CD4-positive, alpha-beta T cell (primary cell): ENCODE measurements at regions not wholly inside any gene's neighbourhood (a gene's known extent, or its start where the extent isn't known, plus 50 kb on each side); places are given as distances from the start of the nearest gene placed in this dataset.
A peak's percentile ranks its signal among the peaks of the same experiment; 100 is the strongest.

Experiments used
- ATAC-seq: fragments of 200-7000 bp; cut with Tn5 transposase; one replicate; pipeline ENCODE4 v1.10.0; 2022; ENCODE audit warnings: mild to moderate bottlenecking; ENCODE audit not compliant: poor library complexity
- CTCF ChIA-PET: fragments of 350-600 bp; sonication (Branson Sonifier 250); formaldehyde crosslinking; loops from one replicate; lab custom pipeline; 2021; ENCODE audit warnings: antibody characterized with exemption, inconsistent platforms; lab: Charles Lee
- POLR2A ChIA-PET: fragments of 350-600 bp; sonication (Branson Sonifier 250); formaldehyde crosslinking; loops from one replicate; lab custom pipeline; 2021; ENCODE audit warnings: antibody characterized with exemption, inconsistent platforms; lab: Charles Lee
- DNase-seq, 14 experiments: peaks; one replicate each; pipeline ENCODE4 v3.0.0-alpha.2; 2013 to 2020; ENCODE audit warnings: mixed read lengths in 2 of 14
- H3K27ac ChIP-seq, 2 donors: one replicate each; pipeline versions ENCODE4 v1.5.1 to v1.7.0; 2013; ENCODE audit warnings: low read length in 2 of 2, low read depth in 1 of 2, mild to moderate bottlenecking in 1 of 2
- H3K27me3 ChIP-seq, 2 experiments: 1 replicate in 1 of 2; 2 replicates in 1 of 2; pipeline versions ENCODE4 v1.6.1 to v1.7.0; 2013; ENCODE audit warnings: low read length in 2 of 2, control low read depth in 1 of 2, mild to moderate bottlenecking in 1 of 2, moderate library complexity in 1 of 2; ENCODE audit not compliant: insufficient read depth in 2 of 2, control insufficient read depth in 1 of 2
- H3K36me3 ChIP-seq: one replicate; pipeline ENCODE4 v1.6.1; 2013; ENCODE audit warnings: low read length, control low read depth; ENCODE audit not compliant: insufficient read depth
- H3K4me1 ChIP-seq: one replicate; pipeline ENCODE4 v1.6.1; 2013; ENCODE audit warnings: low read length, control low read depth; ENCODE audit not compliant: insufficient read depth
- H3K4me3 ChIP-seq: one replicate; pipeline ENCODE4 v1.5.1; 2013; ENCODE audit warnings: mild to moderate bottlenecking, low read length, moderate library complexity
- H3K9me3 ChIP-seq, 2 experiments: 1 replicate in 1 of 2; 2 replicates in 1 of 2; pipeline versions ENCODE4 v1.6.1 to v1.7.0; 2013; ENCODE audit warnings: low read length in 2 of 2, mild to moderate bottlenecking in 2 of 2, control low read depth in 1 of 2, moderate library complexity in 1 of 2; ENCODE audit not compliant: control insufficient read depth in 1 of 2, insufficient read depth in 1 of 2
- H3K27ac Mint-ChIP-seq: one replicate; pipeline ENCODE4 v1.8.0; 2020; ENCODE audit warnings: mixed read lengths
- H3K27me3 Mint-ChIP-seq: one replicate; pipeline ENCODE4 v1.8.0; 2021; ENCODE audit warnings: mixed read lengths
- H3K36me3 Mint-ChIP-seq: one replicate; pipeline ENCODE4 v1.8.0; 2021; ENCODE audit warnings: low read depth, mixed read lengths
- H3K4me1 Mint-ChIP-seq: one replicate; pipeline ENCODE4 v1.8.0; 2021; ENCODE audit warnings: low read depth, mixed read lengths
- H3K4me3 Mint-ChIP-seq: one replicate; pipeline ENCODE4 v1.8.0; 2020; ENCODE audit warnings: mild to moderate bottlenecking, mixed read lengths
- H3K9me3 Mint-ChIP-seq: one replicate; pipeline ENCODE4 v1.8.0; 2020; ENCODE audit warnings: mixed read lengths
- CTCF ChIP-seq: fragments of 200-600 bp; IDR thresholded peaks from one replicate; pipeline ENCODE4 v1.8.0; 2022; ENCODE audit warnings: antibody characterized with exemption, mild to moderate bottlenecking
- intact Hi-C, 2 experiments: fragments of 100-400 bp; cut with DNase I in 1 of 2; cut with micrococcal nuclease in 1 of 2; formaldehyde crosslinking; loops; one replicate each; pipeline versions ENCODE4 v1.15.1 to v1.9.0; 2023 to 2025; cut with DNase I, micrococcal nuclease

GRCh38 chr6:81812401-81812800 lies 59.9 kb upstream of the TENT5A start:
- no peaks in the 10 kb centered on the region for H3K4me1 ChIP-seq

GRCh38 chr6:81808851-81809570 lies 56.5 kb upstream of the TENT5A start:
- ATAC-seq = no peak
- Mint-ChIP-seq H3K9me3 (no peaks in the 10 kb centered on the region), H3K27me3 (peaks cover 25% of the 10 kb centered on the region), H3K27ac (no peak overlapping the region), H3K4me1 (peaks cover 8% of the 10 kb centered on the region), H3K4me3 (no peak overlapping the region), H3K36me3 (no peaks in the 10 kb centered on the region)
- CTCF ChIA-PET = interaction anchor here (1.0 kb wide), 1 partner anchor 10 kb away, joined by 4 read pairs; no protein-coding TSS in a partner anchor
- intact Hi-C loops = no loop called here
- H3K27ac ChIP-seq = no peak overlapping the region
- POLR2A ChIA-PET = no interaction called here
- H3K4me3 ChIP-seq = no peak overlapping the region
- no peak for TF ChIP-seq CTCF
- H3K9me3 ChIP-seq = no peaks in the 10 kb centered on the region
- no peaks in the 10 kb centered on the region for H3K36me3 ChIP-seq
- no peaks in the 10 kb centered on the region for H3K27me3 ChIP-seq
- H3K4me1 ChIP-seq = no peaks in the 10 kb centered on the region
- DNase-seq = no peak

More at GRCh38 chr6:81812401-81812800, 59.9 kb upstream of the TENT5A start:
- no peak overlapping the region for H3K4me3 Mint-ChIP-seq
- no peak for ATAC-seq
- Histone ChIP-seq H3K36me3 (no peaks in the 10 kb centered on the region), H3K27ac (no peak overlapping the region), H3K9me3 (no peaks in the 10 kb centered on the region), H3K4me3 (no peak overlapping the region), H3K27me3 (no peaks in the 10 kb centered on the region)
- DNase-seq = peak in 1 of 14 experiments; percentile 9
- ChIA-PET POLR2A (no interaction called here), CTCF (no interaction called here)
- no peaks in the 10 kb centered on the region for H3K36me3 Mint-ChIP-seq
- no peak for TF ChIP-seq CTCF
- no peak overlapping the region for H3K27ac Mint-ChIP-seq
- peaks cover 8% of the 10 kb centered on the region for H3K4me1 Mint-ChIP-seq
- peaks cover 20% of the 10 kb centered on the region for H3K27me3 Mint-ChIP-seq
- H3K9me3 Mint-ChIP-seq = no peaks in the 10 kb centered on the region
- intact Hi-C loops = no loop called here

- H3K4me3 ChIP-seq = no peak overlapping the region
- TF ChIP-seq CTCF = no peak
- ChIA-PET CTCF (interaction anchor here (0.8 kb wide), 1 partner anchor 12 kb away, joined by 3 read pairs; no protein-coding TSS in a partner anchor), POLR2A (no interaction called here)
- Mint-ChIP-seq H3K27me3 (peaks cover 10% of the 10 kb centered on the region), H3K36me3 (no peaks in the 10 kb centered on the region), H3K4me1 (no peaks in the 10 kb centered on the region), H3K4me3 (no peak overlapping the region), H3K9me3 (peaks cover 2% of the 10 kb centered on the region), H3K27ac (no peak overlapping the region)
- no peaks in the 10 kb centered on the region for H3K4me1 ChIP-seq
- no peaks in the 10 kb centered on the region for H3K36me3 ChIP-seq
- intact Hi-C loops = no loop called here
- ATAC-seq = no peak
- no peak overlapping the region for H3K27ac ChIP-seq
- no peak for DNase-seq
- no peaks in the 10 kb centered on the region for H3K9me3 ChIP-seq
- no peaks in the 10 kb centered on the region for H3K27me3 ChIP-seq
Measured at GRCh38 chr6:81806793-81807565, 54.5 kb upstream of the TENT5A start.
